GM11168 (cell line): ENCODE measurements at regions not wholly inside any gene's neighbourhood (a gene's known extent, or its start where the extent isn't known, plus 50 kb on each side); places are given as distances from the start of the nearest gene placed in this dataset.
"Not testable (repeated sequence)": the region's sequence is repeated elsewhere in the genome, so short reads cannot be mapped to it uniquely, and the experiment has no call there.

ENCODE experiments used
- in situ Hi-C: fragments of 300-500 bp; cut with MboI; formaldehyde crosslinking; loops from one replicate; pipeline ENCODE4 v1.12.0; 2022; ENCODE audit warnings: low sequenced_read_pairs; ENCODE audit not compliant: unreplicated experiment

DNA sequence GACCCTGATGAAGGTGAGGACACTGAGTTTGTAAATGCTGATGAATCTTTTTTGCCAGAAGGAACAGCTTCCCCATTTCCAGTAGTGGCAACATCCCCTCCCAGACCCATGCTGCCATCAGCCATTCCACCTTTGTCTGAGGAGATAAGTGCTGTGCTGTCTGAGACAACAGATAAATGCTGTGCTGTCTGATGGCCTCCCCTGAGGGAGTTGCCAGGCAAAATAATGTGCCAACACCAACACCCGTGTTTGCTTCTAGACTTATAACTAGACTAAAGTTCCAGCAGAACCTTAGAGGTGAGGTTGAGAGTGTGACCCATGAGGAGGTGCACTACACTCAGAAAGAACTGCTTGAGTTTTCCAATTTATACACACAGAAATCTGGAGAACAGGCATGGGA, 349.5 kb downstream of the C12orf75 start:
- in situ Hi-C loops: no loop called here

DNA sequence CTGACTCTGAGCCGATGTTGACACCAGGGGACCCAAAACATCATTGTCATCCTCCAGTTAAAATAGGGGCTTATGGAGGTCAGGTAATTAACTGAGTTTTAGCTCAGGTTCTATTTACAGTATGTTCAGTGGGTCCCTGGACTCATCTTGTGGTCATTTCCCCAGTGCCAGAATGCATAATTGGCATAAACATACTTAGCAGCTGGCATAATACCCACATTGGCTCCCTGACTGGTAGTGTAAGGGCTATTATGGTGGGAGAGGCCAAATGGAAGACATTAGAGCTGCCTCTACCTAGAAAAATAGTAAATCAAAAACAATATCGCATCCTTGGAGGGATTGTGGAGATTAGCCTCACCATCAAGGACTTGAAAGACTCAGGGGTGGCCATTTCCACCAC, 350.9 kb downstream of the C12orf75 start:
- in situ Hi-C loops: no loop called here

GRCh38 chr12:105682821-105683220, 352.3 kb downstream of the C12orf75 start:
- in situ Hi-C loops: not testable (repeated sequence)

GRCh38 chr12:105683836-105684235, 353.3 kb downstream of the C12orf75 start:
- in situ Hi-C loops: not testable (repeated sequence)

GRCh38 chr12:105698075-105698474, 367.6 kb downstream of the C12orf75 start:
- in situ Hi-C loops: no loop called here

DNA sequence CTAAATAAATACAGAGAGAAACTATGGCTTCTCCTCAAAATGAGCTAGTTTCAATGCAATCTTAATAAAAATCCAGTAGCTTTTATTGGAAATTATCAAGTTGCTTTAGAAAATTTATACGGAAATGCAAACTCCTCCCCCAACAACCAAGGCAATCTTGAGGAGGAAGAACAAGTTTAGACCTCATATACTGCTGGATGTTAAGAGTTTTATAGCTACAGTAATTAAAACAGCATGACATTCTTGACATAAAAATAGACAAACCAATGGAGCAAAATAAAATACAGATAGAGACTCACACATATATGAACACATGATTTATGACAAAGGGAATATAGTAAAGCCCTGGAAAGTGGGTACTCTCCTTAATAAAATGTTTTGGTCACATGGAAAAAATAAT, 368.7 kb downstream of the C12orf75 start:
- in situ Hi-C loops: no loop called here

- in situ Hi-C loops: loop anchor here (25.0 kb wide), 1 partner anchor 433 kb away; the partner anchor contains the start of gene NUAK1
Observed at GRCh38 chr12:105704787-105705186, 374.3 kb downstream of the C12orf75 start.

- in situ Hi-C loops: loop anchor here (25.0 kb wide), 1 partner anchor 432 kb away; the partner anchor contains the start of gene NUAK1
Observed at GRCh38 chr12:105705235-105705634, 374.7 kb downstream of the C12orf75 start.

DNA sequence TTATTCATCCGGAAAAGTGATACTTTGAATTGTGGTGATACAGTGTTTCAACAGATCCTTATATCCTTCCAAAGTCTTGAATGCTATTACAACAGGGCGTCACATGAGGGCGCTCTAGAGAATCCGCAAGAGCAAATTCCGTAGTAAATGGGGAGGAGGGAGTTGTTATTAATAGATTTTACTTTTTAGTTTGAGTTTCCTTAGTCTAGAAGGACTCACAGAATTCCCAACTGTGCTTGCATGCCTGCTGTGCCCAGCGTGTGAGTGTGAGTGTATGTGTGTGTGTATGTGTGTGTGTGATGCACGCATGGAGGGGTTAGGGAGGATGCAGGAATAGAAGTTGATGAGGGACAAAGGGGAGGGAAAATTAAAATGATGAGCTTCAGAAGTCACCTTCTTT, 375.3 kb downstream of the C12orf75 start:
- in situ Hi-C loops: loop anchor here (25.0 kb wide), 1 partner anchor 432 kb away; the partner anchor contains the start of gene NUAK1

- in situ Hi-C loops: loop anchor here (25.0 kb wide), 1 partner anchor 431 kb away; the partner anchor contains the start of gene NUAK1
Observed at GRCh38 chr12:105706321-105706972, 376.0 kb downstream of the C12orf75 start.

- in situ Hi-C loops: loop anchor here (25.0 kb wide), 1 partner anchor 430 kb away; the partner anchor contains the start of gene NUAK1
Observed at GRCh38 chr12:105706973-105707334, 376.5 kb downstream of the C12orf75 start.

- in situ Hi-C loops: loop anchor here (25.0 kb wide), 1 partner anchor 424 kb away; the partner anchor contains the start of gene NUAK1
Observed at GRCh38 chr12:105713606-105714305, 383.3 kb downstream of the C12orf75 start.

DNA sequence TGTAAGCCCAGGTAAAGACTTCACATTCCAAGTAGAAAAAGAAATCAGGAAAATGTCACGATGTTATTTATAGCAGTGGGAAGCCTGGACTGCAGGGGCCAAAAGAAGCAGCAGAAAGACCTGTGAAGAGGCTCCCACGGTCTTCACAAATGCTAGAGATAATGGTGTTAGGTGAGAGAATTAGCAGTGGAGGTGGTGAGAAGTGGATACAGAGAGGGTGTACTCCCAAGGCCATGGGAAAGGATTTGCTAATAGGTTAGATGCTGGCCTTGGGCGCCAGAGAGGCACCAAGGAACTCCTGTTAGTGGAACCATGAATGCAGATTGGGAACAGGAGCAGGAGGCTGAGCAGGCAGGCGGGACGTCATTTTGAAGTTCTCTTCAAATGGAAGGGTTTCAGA, 386.1 kb downstream of the C12orf75 start:
- in situ Hi-C loops: loop anchor here (25.0 kb wide), 1 partner anchor 421 kb away; the partner anchor contains the start of gene NUAK1

- in situ Hi-C loops: loop anchor here (25.0 kb wide), 1 partner anchor 416 kb away; the partner anchor contains the start of gene NUAK1
Observed at GRCh38 chr12:105721051-105721825, 390.7 kb downstream of the C12orf75 start.

- in situ Hi-C loops: loop anchor here (25.0 kb wide), 1 partner anchor 415 kb away; the partner anchor contains the start of gene NUAK1
Observed at GRCh38 chr12:105721891-105722290, 391.4 kb downstream of the C12orf75 start.

GRCh38 chr12:105723066-105723465, 392.6 kb downstream of the C12orf75 start:
- in situ Hi-C loops: loop anchor here (25.0 kb wide), 1 partner anchor 414 kb away; the partner anchor contains the start of gene NUAK1

GRCh38 chr12:105723494-105723893, 393.0 kb downstream of the C12orf75 start:
- in situ Hi-C loops: loop anchor here (25.0 kb wide), 1 partner anchor 414 kb away; the partner anchor contains the start of gene NUAK1

- in situ Hi-C loops: loop anchor here (25.0 kb wide), 1 partner anchor 413 kb away; the partner anchor contains the start of gene NUAK1
Observed at GRCh38 chr12:105724641-105725040, 394.1 kb downstream of the C12orf75 start.

GRCh38 chr12:105725054-105725453, 394.6 kb downstream of the C12orf75 start:
- in situ Hi-C loops: no loop called here

- in situ Hi-C loops: no loop called here
Observed at GRCh38 chr12:105729181-105729771, 398.8 kb downstream of the C12orf75 start.
